GM20000 (cell line): ENCODE measurements at regions not wholly inside any gene's neighbourhood (a gene's known extent, or its start where the extent isn't known, plus 50 kb on each side); places are given as distances from the start of the nearest gene placed in this dataset.
A peak's percentile ranks its signal among the peaks of the same experiment; 100 is the strongest.

Experiments used
- DNase-seq: peaks from one replicate; pipeline ENCODE4 v3.0.0; 2012; ENCODE audit warnings: low spot score
- CTCF ChIP-seq: IDR thresholded peaks from 2 replicates; pipeline ENCODE4 v1.5.1; 2012; ENCODE audit warnings: mild to moderate bottlenecking, control low read depth; ENCODE audit errors: extremely low read depth, missing control alignments

GRCh38 chr16:19980632-19981265 lies 92.9 kb downstream of the GPR139 start:
- peak; percentile 49 for TF ChIP-seq CTCF
- DNase-seq = peak; percentile 12

- TF ChIP-seq CTCF = no peak
- no peak for DNase-seq
Measured at GRCh38 chr16:19979638-19980037, 94.1 kb downstream of the GPR139 start.

GRCh38 chr16:19974607-19975006 lies 90.0 kb upstream of the GPRC5B start:
- no peak for TF ChIP-seq CTCF
- no peak for DNase-seq

GRCh38 chr16:19972111-19972510 lies 87.5 kb upstream of the GPRC5B start:
- TF ChIP-seq CTCF = no peak
- DNase-seq = no peak

GRCh38 chr16:19968891-19969683 lies 84.4 kb upstream of the GPRC5B start:
- no peak for TF ChIP-seq CTCF
- DNase-seq = no peak

- TF ChIP-seq CTCF = no peak
Measured at GRCh38 chr16:19967963-19968362, 83.3 kb upstream of the GPRC5B start.

GRCh38 chr16:19967561-19967960 lies 82.9 kb upstream of the GPRC5B start:
- no peak for DNase-seq
- TF ChIP-seq CTCF = no peak

More at GRCh38 chr16:19967963-19968362, 83.3 kb upstream of the GPRC5B start:
- DNase-seq = no peak
